ENCODE measurements at regions not wholly inside any gene's neighbourhood (a gene's known extent, or its start where the extent isn't known, plus 50 kb on each side); places are given as distances from the start of the nearest gene placed in this dataset.

- TF ChIP-seq CTCF (IDR thresholded peaks at IDR 0.05; ENCODE audit: borderline replicate concordance, insufficient read depth, low read depth, low read length), result no peak
- H3K4me3 ChIP-seq (ENCODE audit: low read depth, low read length), result no peak overlapping the region
Observed at GRCh38 chr11:115919341-115920091, 415.3 kb upstream of the CADM1 start.

- H3K4me3 ChIP-seq (ENCODE audit: low read depth, low read length), result no peak overlapping the region
- no peak for TF ChIP-seq CTCF (IDR thresholded peaks at IDR 0.05; ENCODE audit: borderline replicate concordance, insufficient read depth, low read depth, low read length)
Observed at GRCh38 chr11:115918576-115918975, 414.4 kb upstream of the CADM1 start.

GRCh38 chr11:115916608-115917007, 412.4 kb upstream of the CADM1 start:
- no peak overlapping the region for H3K4me3 ChIP-seq (ENCODE audit: low read depth, low read length)
- no peak for TF ChIP-seq CTCF (IDR thresholded peaks at IDR 0.05; ENCODE audit: borderline replicate concordance, insufficient read depth, low read depth, low read length)

- no peak overlapping the region for H3K4me3 ChIP-seq (ENCODE audit: low read depth, low read length)
- TF ChIP-seq CTCF (IDR thresholded peaks at IDR 0.05; ENCODE audit: borderline replicate concordance, insufficient read depth, low read depth, low read length), result peak; percentile 60; the same call in 1 of the 2 replicates
Observed at GRCh38 chr11:115912484-115912945, 408.3 kb upstream of the CADM1 start.

- H3K4me3 ChIP-seq (ENCODE audit: low read depth, low read length), result no peak overlapping the region
- no peak for TF ChIP-seq CTCF (IDR thresholded peaks at IDR 0.05; ENCODE audit: borderline replicate concordance, insufficient read depth, low read depth, low read length)
Observed at GRCh38 chr11:115911613-115912346, 407.6 kb upstream of the CADM1 start.

- H3K4me3 ChIP-seq (ENCODE audit: low read depth, low read length), result no peak overlapping the region
Observed at GRCh38 chr11:115910379-115910778, 406.2 kb upstream of the CADM1 start.

More at GRCh38 chr11:115910379-115910778, 406.2 kb upstream of the CADM1 start:
- TF ChIP-seq CTCF (IDR thresholded peaks at IDR 0.05; ENCODE audit: borderline replicate concordance, insufficient read depth, low read depth, low read length), result no peak

Data from GM12875 (cell line).